ENCODE measurements at regions not wholly inside any gene's neighbourhood (a gene's known extent, or its start where the extent isn't known, plus 50 kb on each side); places are given as distances from the start of the nearest gene placed in this dataset.

DNA sequence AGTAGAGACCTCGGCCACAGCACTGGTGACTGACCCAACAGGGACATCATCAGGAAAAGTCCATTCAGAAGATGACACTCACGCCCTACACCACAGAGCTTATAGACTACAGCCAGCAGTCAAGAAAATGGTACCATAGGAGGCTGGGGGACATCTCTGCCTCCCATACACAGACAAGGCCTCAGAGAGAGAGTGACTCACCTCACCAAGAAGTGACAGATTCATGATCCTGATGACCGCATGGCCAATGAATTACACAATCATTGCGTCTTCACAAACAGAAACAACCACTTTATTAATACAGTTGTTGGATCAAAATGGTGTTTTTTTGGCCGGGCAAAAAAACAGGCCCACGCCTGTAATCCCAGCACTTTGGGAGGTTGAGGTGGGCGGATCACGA is 260.8 kb upstream of the TSHZ3 start:
- no peak for DNase-seq

DNA sequence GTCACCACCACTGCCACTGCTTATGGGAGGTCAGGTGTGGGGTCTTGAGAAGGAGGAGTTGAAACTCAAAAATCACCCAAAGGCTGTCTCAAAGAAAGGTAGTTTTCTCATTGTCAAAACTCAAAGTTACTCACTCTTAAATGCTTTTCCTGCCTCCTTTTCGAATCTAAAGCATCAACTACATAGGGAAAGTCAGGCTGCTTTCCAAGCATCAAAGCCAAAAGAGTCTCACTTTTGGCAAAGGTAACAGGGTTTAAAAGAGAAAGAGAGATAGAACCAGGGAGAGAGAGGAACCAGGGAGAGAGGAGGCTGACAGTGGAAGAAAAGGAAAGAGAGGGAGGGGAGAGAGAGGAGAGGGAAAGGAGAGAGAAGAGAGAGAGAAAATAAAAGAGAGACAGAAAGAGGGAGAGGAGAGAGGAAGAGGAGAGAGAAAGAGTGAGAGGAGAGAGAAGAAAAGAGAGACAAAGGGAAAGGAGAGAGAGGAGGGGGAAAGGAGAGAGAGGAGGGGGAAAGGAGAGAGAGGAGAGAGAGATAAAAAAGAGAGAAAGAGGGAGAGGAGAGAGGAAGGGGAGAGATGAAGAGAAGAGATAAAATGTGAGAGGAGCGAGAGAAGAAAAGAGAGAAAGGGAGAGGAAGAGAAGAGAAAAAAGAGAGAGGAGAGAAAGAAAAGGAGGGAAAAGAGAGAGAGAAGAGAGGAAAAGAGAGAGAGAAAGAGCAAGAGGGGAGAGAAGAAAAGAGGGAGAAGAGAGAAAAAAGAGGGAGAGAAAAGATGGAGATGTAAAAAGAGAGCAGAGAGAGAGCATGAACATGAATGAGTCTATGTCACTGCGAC is 262.0 kb upstream of the TSHZ3 start:
- DNase-seq, result no peak

DNA sequence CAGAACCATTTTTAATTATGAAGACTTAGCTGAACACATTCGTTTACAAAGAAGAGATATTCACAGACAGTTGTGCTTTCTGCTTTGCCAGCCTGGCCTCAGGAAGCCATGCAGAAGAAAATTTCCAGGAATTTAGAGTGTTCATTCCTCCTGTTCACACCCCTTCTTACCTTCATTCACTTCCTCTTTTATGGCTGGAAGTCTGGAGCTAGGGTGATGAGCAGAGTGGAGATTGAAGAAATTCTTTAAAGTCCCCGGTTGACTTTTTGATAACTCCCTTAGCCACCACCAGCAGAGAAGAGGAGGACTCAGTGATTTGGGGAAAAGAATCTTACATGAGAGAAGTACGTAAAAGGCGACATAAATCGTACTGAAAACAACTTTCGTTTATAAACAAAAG is 263.6 kb upstream of the TSHZ3 start:
- no peak for DNase-seq

DNA sequence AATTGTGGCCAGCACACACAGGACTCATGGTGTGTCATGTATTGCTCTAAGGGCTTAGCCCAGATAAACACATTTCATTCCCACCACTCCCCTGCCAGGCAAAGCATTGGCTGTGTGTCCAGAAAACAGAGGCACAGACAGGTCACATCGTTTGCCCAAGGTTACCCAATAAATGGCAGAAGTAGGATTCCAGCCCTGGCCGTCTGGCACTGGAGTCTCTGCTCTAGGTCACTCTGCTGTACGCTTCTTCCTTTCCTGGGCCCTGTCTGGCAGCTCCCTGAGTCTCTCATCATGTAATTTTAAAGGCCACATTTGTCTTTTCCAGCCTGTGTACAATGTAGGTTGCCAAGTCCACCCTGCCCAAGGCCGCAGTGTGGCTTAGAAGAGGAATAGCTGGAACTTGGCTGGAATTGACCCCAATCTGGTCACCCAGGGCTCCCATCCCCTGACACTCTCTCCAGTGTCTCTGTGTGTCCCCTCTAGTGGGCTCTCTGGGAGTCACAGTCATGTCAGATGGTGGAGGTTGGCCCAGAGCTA is 264.5 kb upstream of the TSHZ3 start:
- DNase-seq, result no peak

DNA sequence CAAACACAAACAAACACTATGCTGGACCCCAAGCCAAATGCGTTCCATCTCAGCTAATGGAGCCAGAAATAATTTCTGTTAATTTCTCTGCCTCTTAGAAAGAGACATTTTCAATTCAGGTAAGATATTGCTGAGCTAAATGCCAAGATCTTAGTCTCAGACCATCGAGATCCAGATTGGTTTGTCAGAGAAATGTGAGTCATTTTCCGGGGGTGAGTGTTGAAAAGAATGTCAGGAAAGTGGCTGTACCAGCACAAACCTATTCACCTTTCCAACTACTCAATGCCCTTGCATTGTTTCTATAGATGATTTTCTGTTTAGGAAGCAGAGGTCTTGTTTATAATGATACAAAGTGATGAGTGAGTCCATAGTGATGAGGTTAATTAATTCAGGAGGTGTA is 266.8 kb upstream of the TSHZ3 start:
- DNase-seq, result no peak

DNA sequence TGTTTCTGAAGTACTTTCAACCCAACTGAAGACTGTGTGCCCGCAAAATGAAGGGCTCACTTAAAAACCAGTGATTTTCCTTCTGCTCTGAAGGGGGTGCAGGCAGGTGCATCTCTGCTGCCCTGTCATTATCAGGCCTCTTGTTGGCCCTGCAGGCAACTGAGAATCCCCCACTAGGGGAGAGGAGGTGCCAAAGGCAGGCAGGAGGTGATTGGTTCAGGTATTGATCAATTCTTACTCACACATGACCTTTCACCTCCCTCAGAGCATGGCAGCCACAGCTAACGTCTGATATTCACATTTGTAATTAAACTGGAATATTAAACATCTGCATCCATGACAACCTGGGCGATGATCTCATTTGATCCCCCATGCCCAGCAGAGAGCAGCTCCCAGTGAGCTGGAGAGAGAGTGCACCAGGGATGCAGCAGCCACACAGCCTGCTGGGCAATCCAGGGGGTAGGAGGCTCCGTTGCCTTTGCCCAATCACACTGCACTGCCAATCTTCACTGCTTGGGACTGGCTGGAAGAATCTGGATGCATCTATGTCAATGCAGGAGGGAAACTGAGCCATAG is 267.9 kb upstream of the TSHZ3 start:
- no peak for DNase-seq

DNA sequence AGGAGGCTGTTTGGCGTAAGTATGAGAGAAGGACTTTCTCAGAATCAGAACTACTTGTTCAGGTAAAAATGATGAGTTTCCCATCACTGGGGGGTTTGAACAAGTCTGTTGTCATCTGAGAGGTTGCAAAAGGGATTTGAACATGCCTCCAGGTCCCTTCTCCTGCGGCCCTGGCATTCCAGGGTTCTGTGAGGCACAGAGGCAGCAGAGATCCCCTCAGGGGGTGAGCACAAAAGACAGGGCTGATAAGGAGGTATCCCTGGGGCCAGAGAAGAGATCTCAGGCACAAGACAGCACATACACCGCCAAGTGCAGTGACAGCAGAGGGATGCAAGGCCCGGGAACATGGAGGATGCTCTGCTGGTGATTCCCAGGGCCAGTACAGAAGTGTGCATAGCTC is 275.8 kb upstream of the TSHZ3 start:
- no peak for DNase-seq

DNA sequence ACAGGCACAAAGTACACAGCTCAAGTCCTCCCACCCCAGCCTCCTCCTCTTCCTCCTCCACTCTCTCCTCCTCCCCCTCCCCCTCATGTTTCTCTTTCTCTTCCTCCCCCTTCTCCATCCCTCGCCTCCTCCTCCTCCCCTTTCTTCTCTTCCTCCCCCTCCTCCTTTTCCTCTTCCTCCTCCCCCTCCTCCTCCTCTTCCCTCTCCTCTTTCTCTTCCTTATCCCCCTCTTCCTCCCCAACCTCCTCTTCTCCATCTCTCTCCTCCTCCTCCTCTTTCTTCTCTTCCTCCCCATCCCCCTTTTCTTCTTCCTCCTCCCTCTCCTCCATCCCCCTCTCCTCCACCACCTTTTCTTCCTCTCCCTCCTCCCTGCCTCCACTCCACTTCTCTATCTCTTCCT is 276.3 kb upstream of the TSHZ3 start:
- no peak for DNase-seq

DNA sequence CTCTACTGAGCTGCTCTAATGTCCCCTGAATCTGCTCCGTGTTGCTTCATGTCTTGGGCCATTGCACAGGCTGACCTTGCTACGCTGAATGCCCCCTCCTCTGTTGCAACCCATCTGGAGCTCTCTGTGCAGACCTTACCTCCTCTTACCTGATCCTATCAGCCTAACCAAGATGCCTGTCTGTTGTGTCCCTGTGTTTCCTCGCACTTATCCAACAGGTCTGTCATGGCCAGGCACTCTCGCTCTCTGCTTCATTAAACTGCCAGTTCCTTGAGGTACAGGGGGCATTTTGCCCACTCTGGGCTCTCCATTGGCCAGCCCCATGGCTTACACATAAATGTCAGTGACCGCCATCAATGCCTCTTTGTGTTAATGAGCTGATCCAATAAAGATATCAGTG is 277.7 kb upstream of the TSHZ3 start:
- DNase-seq, result no peak

DNA sequence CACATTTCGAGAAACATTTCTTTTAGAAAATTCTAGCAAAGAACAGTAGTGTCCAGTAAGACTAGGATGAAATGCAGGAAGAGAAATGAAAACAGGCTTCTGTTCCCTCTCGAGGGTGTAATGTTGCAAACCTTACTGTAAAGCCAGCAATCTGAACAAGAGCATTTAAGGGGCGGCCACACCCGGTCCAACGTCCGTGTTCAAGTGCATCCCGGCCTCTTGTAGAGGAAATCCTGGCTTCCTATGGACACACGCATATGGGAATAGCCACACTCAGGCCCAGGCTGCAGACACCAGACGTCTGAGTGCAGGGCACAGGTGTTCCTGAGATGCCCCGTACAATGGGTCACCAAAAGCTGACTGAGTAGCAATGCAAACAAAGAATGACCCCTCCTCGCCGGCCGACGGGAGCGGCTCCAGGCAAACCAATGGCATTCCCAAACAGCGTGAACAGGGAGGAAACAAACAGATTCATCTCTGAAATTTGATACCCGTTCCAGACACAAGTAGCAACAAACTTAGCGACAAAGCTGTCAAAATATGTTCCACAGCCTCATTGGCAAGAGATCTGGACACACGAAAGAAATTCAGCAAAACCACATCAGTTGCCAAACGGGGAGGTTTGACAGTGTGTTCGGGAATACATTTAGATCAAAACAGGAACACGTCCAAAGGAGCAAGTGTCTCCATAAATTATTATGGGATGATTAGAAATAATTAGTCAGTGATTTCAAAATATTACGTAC is 278.6 kb upstream of the TSHZ3 start:
- DNase-seq, result no peak

DNA sequence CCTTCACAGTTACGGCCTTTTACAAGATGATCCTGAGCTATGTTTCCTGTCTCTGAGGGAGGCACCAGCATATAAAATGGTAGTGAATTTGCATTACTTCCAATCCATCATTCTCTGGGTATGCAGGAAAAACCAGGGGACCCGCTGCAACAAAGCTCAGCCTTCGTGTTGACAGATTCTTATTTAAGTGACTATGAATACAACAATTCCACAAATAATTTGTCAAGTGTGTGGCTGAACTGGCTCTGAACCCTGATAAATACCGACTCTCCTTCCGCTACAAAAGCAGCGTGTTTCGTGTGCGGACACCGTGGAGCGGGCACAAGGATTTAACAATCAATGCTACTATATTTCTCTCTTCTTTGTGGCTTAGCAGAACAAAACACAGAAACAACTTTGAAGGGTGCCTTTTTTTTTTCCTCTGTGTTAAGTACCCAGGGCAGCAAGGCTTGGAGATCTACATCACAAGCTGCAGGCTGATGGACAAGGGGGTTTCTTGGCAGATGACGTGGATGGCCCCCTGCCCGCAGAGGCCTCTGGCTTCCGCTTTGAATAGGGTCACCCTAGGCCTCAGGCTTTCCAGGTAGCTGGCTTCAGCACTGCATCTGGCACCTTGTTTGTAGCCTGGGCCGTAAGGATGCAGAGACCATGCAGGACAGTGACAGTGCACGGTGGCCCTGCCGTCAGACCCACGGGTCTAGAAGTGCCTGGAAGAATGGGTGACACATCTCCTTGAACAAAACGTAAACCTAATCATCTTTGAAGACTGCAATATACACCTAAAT is 280.5 kb upstream of the TSHZ3 start:
- DNase-seq, result no peak

DNA sequence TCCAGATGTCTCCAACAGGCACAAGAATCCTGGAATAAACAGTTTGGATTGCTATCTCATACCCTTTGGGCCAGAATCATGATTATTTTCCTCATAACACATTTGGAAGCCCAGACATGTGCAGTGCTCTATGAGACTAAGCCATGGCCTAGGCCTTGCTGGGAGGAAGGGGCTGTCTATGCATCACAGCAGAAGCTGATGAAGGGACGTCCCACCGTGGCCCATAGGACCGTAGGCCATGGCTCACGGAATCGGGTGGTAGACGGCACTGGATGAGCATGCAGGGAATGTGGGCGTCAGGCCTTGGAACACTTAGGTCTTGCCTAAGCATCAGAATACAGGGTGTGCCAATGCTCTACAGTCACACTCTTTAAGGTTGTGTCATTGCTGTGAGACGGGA is 283.8 kb upstream of the TSHZ3 start:
- no peak for DNase-seq

DNA sequence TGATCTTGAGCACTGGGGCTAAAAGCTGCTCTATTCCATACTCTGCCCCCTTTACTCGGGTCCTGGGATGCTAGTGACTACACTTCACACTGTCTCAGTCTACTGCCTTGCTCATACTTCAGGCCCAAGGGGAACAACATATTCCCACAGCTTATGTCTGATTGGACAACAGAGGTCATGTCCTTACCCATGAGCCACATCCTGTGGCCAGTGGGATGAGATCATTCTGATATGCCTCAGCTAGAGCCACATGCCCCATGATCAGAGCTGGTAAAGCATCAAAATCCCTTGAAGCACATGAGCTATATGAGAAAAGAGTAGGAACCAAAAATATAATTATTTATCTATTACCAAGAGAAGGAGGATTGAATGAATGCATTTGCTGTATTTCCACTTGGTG is 290.1 kb upstream of the TSHZ3 start:
- no peak for DNase-seq

DNA sequence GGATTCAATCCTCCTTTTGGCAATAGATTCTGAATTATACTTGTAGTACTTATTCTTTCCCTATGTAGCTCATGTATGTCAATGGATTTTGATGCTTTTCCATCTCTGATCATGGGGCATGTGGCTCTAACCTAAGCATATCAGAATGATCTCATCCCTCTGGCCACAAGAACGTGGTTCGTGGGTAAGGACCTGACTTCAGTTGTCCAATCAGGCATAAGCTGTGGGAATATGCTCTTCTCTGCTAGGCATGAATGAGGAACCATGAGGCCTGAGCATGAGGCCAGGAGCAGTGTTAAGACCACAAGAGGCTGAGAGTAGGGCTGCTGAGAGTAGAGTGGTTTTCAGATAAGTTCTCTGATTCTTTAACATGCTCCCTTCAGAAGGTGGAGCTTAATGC is 292.4 kb upstream of the TSHZ3 start:
- DNase-seq, result no peak

DNA sequence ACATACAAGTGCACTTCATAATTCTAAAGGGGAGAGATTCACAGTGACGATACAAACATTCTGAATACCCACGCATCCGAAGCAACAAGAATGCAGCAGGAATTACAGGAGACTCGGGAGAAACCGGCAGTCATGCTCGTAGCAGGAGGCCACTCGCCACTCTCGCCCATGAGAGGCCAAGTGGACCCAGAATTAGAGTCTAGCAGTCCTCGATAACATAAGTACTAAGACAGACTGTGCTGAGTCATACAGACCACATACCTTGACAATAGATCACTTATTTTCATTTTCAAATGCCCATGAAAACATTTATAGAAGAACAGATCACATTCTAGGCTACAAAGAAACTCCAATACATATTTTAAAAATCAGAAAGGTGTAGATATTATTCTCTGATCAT is 299.1 kb upstream of the TSHZ3 start:
- no peak for DNase-seq

DNA sequence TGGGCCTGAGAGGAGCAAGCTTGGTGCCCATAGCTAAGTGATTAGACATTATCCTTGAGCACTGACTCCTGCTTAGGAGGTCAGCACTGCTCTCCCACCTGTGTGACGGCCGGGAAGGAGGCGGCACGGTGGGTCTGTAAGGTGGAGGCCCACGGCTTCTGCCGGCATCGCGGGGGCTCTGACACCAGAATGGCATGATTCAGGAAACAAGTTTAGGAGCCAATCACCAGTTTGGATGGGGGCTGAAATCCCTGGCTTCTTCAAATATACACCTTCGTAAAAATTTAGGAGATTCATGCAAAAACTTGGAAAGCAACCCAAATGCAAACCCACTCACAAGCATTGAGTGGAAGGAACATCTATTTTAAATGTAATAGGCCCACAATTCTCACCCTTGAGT is 307.3 kb upstream of the TSHZ3 start:
- DNase-seq, result no peak

DNA sequence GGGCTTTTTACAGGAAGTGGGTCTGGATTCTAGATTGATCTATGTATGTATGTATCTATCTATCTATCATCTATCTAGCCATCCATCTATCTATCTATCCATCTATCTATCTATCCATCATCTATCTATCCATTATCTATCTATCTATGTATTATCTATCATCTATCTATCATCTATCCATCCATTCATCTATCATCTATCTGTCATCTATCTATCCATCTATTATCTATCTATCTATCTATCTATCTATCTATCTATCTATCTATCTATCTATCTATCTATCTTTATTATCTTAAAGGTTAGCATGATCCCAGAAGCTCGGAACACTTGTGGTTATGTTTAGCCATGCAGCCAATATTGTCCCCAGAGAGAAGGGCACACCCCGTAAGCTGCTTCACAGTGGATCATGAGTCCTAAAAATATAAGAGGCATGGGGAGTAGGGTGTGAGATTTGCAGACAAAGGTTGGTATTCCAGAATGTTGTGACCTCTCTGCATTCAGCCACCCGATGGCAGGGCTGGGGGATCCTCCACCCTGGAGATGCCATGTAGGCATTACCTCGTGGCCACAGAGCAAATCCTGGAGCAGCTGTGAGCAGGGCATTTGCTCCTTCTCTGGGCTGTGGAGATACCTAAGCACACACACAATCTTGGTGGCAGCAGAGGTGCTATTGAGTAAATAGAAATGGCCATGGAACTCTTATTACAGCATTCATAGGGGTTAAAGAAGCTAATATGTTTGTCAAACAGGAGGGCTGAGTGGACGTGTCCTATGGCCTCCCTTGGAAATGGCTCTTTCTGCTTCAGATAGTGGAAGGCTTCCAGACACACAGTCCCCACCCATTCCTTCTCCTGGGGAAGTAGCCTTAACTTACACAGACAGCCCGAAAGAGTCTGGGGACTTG is 310.0 kb upstream of the TSHZ3 start:
- DNase-seq, result no peak

DNA sequence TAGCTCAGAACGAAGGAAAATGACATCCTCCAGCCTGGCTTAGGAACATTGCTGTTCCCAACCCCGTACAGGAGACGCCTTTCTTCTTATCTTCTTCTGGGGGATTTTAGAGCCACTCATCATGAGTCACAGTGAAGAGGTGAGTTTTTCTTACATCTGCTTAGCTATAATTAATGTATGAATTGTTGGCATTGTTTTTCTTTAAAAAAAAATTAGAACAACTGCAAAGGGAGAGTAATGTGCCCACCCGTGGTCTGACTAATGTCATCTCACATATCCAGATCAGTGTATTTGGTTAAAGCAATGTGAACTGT is 310.6 kb upstream of the TSHZ3 start:
- DNase-seq, result no peak

DNA sequence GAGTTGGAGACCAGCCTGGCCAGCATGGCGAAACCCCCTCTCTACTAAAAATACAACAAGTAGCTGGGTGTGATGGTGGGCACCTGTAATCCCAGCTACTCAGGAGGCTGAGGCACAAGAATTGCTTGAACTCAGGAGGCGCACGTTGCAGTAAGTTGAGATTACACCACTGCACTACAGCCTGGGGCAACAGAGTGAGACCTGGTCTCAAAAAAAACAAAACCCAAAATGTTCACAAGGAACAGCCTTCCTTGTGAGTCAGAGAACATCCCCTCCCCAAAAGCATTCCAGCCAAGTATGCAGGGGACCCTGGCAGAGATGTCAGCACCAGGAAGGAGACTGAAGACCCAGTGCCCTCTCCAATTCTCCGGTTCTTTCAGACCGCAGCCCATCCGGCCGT is 314.9 kb upstream of the TSHZ3 start:
- DNase-seq, result no peak

DNA sequence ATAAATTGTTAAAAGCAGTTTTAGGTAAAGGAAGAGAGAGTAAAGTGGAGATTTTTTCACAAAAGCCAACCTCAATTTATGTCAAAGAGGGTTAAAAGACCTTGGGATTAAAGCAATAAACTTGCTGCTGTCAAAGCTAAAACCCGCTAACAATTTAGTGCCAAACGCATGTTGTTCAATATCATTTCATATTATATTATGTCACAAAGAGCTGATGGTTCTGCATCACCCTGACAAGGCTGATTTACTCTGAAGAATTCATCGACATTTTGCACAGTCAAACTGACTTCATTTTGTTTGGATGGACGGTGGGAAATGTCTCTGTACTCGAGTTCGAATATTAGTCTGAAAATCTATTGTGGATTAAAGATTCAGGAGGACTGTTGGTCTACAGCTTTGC is 315.8 kb upstream of the TSHZ3 start:
- no peak for DNase-seq

DNA sequence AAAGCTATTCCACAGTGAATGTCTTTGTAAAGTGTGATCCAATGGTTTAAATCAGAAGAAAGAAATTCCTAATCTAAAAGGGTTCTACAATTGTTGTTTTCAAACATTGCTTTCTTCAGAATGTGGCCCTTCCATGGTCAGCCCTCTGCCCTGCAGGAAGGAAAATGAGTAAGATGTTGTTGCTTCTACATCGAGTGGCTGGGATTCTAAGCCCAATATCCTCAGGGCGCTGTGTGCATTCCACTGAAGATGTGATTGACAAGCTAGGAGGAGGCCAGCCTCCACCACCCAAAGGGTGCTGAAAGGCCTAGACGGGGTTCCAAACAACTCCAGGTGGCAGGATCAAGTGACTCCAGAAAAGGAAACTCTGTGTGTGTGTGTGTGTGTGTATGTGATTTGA is 316.9 kb upstream of the TSHZ3 start:
- no peak for DNase-seq

DNA sequence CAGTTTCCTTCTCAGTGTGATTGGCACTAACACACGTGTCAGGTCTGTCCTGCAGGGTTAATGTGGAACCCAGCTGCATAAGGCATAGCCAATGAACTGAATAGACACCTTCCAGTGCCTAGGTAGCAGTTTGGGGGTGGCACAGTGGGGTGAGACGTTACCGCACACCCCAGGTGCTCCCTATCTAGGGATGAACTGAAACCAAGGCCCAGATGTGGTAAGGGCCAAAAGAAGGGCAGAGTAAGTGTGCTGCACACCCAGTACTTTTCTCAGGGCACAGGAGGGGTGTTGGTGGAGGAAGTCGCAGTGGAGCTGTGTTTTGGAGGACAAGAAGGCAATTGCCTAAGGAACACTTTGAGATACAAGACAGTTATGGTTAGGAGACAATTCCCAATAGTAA is 317.9 kb upstream of the TSHZ3 start:
- no peak for DNase-seq
